Activated CD8-positive, alpha-beta memory T cell treated with anti-CD3 and anti-CD28 coated beads, Interleukin-2, amount 50 U/mL, for 4 hours (primary cell): ENCODE measurements at regions not wholly inside any gene's neighbourhood (a gene's known extent, or its start where the extent isn't known, plus 50 kb on each side); places are given as distances from the start of the nearest gene placed in this dataset.

ENCODE experiments used
- DNase-seq: peaks from one replicate; pipeline ENCODE4 v3.0.0-alpha.2; 2020

- DNase-seq, result no peak
Observed at GRCh38 chr5:156095709-156096241, 231.2 kb upstream of the SGCD start.

DNA sequence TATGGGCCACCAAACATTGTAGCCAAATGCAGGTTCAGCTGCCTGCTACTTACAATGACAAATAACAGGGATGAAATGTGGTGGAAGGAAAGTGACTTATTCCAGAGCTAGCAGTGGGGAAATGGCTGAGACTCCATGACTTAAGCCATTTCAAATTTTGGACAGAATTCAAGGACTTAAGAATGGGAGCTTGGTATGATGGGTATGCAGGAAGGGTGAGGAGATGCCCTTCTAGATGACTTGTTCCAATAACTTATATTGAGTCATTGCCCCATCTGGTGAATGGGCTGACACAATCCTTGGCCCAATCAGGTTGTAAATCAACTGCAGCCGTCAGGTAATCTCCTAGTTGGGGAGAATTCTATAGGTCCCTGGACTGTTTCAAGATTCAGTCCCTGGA is 230.7 kb upstream of the SGCD start:
- no peak for DNase-seq

GRCh38 chr5:156103155-156103885 is 223.6 kb upstream of the SGCD start:
- DNase-seq, result no peak

- no peak for DNase-seq
Observed at GRCh38 chr5:156109317-156110023, 217.5 kb upstream of the SGCD start.

- no peak for DNase-seq
Observed at GRCh38 chr5:156119692-156120091, 207.3 kb upstream of the SGCD start.

DNA sequence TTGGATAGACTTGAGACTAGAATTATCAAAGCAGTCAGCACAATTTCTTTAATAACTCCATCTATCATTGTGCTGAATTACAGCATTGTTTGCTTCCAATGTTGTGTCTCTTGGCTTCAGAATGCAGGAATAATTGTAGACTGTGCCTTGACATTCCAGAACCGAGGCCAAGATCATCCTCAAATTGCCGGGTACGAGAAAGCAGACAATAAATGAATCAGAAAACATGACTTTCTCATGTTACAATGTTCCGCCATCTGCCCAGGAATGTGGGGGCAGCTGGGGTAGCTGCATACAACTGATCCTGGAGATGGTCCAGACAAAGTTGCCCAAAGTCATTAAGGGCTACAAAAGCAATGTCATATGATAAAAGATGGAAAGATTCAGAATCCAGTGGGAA is 206.2 kb upstream of the SGCD start:
- DNase-seq, result no peak

GRCh38 chr5:156121234-156121633 is 205.7 kb upstream of the SGCD start:
- no peak for DNase-seq

GRCh38 chr5:156121882-156122281 is 205.1 kb upstream of the SGCD start:
- DNase-seq, result no peak

DNA sequence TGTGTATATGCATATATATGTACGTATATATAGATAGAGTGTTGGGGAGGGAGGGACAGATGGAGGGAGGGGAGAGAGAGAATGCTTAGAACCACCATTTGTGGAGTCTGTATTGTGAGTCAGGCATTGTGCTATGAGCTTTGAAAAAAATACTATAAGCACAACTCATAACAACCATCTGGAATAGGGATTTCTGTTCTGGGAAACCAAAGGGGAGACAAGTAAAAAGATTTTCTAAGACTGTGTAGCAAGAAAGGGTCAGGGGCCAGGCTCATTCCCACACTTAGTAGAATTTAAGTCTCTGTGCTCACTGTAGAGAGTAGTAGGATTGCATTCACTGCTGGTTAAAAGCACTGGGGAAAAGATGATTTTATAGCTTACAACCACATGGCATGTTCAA is 202.3 kb upstream of the SGCD start:
- DNase-seq, result no peak

DNA sequence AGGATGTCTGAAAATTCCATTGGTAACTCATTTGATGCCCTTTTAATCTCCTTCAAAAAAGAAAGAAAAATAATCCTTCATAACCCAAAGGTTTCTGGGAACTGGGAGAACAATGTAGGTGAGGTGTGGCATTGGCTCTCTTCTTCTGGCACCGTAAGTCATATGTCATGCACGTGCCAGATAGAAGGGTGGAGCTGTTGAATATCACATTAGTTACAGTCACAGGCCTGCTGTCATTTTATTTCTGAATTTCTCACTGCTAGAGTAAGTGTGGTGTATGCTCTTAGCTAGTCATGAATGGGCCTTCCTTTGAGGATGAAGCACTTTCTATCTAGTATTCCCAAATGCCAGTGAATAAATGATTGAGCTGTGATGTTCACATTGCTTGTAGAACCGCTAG is 201.8 kb upstream of the SGCD start:
- DNase-seq, result no peak

- DNase-seq, result no peak
Observed at GRCh38 chr5:156126716-156127115, 200.2 kb upstream of the SGCD start.

GRCh38 chr5:156128026-156128425 is 198.9 kb upstream of the SGCD start:
- DNase-seq, result no peak

DNA sequence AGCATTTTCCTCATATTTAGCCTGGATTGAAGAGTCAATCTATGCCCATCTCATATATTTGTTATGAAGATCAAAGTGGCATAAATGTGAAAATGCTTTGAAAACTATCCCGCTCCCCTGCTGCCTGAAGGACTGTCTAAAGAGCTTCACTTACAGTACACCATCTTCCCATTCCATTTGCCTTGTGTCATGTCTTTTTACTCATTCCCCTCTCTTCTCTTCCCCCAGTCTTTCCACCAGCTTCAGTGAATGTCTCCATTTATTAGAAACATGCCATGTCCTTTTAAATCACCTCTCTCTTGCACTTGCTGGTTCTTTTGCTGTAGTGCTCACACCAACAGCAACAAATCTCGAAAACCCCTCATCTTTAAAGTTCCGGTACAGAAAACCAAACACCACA is 192.7 kb upstream of the SGCD start:
- no peak for DNase-seq

DNA sequence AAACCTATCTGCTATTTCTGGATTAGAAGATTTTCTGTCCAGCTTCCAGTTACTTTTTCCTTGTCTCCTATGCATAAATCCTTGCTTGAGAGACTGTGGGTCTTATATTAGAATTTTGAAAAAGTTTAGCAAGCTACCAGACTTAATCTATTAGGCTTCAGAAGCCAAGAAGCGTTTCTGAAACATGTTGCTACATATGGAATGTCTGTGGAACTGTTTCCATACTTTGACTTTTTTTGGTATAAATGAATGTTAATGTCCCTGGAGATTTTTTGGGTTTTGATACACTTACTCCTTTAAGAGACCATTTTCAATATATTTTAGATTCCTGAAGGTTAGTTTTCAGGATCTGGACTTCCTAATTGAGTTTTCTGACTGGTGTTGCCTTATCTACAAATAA is 191.4 kb upstream of the SGCD start:
- DNase-seq, result no peak

DNA sequence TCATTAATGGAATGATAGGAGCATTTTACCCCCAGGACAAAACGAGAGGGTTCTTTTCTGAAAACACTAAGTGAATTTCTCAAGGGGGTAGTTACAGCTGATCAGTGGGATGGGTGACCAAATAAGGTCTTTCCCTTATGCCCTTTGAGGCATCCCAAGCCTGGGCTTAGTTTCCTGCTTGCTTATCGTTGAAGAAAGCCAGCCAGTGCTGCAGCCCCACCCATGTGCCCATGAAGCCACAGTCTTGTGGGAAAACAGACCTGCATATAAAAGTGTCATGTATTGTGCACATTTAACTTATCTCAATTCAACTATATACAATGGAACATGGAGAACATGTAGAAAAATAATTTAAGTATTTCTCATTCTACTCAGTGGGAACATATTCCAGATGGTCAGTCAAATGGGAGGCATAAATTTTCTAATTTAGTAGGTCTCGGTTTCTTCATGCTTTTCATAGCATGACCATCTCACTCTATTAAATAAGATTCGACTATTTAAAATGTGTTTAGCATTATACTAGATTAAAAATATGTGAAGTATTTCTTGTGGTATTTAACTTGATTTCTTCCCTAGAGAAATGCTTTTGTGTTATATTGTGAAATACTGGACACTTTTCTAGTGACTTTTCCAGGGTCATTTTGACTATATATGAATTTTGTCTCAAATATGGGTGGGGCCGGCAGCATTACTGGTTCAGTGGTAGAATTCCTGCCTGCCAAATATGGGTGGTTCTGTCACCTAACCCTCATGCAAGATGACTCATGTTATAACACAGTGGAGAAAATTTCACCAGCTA is 189.7 kb upstream of the SGCD start:
- no peak for DNase-seq

DNA sequence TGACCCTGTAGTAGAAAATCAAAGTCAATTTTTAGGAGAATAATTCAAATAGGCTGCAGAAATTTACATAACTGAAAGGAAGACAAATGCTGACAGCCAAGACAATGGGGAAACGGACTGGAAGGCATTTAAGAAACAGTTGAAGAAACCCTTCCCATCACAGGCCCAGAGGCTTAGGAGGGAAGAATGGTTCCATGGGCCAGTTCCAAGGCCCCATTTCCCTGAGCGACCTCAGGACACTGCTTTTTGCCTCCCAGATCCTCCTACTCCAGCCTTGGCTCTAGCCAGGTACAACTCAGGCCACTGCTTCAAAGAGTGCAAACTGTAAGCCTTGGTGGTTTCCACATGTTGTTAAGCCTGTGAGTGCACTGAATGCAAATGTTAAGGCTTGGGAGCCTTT is 184.1 kb upstream of the SGCD start:
- DNase-seq, result no peak

- DNase-seq, result no peak
Observed at GRCh38 chr5:156147261-156147943, 179.6 kb upstream of the SGCD start.

GRCh38 chr5:156147944-156148285 is 179.0 kb upstream of the SGCD start:
- DNase-seq, result no peak

DNA sequence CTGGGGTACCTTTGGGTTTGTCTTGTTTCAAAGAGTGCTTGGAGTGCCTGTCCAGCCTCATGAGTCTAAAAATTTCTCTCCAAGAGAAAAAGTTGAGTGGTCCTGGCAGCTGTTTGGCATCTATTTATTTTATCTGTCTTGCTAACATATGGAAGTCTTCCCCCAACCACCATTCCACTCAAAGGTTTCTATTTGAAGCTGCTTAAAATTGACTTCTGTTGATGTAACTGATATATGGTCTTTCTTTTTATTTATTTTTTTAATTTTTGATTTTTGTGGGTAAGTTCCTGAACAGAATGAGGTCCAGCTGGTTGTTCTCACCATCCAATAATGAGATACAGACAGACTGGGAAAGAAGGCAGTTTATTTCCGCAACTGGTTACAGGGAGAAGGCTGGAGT is 178.7 kb upstream of the SGCD start:
- no peak for DNase-seq

DNA sequence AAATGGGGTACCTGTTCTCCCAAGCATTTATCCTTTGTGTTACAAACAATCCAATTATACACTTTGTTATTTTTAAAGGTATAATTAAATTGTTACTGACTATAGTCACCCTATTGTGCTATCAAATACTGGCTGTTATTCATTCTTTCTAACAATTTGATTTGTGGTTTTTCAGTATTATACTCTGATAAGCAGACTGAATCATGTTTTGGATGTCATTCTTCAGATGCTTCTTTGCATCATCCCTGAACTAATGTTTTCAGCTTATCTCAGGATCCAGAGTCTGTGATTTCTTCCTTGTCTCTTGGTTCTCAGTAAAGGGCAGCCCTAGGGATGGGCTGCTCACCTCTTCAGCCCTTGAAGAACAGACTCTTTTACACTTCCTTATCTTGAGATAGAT is 177.8 kb upstream of the SGCD start:
- no peak for DNase-seq

DNA sequence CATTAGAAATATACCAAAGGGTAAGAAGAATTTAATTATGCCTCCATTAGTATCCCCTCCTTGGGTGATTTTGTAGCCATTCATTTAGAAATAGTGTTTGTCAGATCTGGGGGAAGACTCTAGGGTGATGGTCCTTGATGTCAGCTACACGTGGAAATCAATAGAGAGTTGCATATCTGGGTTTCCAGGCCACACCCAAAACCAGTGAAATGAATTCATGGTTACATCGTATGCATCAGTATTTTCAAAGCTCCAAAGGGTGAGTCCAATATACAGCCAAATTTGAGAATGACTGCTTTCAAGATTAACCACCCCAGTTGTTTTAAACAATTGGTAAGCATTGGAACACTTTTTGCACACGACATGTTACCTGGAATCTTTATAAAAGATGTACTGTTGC is 173.4 kb upstream of the SGCD start:
- DNase-seq, result no peak

- no peak for DNase-seq
Observed at GRCh38 chr5:156154757-156155156, 172.2 kb upstream of the SGCD start.

DNA sequence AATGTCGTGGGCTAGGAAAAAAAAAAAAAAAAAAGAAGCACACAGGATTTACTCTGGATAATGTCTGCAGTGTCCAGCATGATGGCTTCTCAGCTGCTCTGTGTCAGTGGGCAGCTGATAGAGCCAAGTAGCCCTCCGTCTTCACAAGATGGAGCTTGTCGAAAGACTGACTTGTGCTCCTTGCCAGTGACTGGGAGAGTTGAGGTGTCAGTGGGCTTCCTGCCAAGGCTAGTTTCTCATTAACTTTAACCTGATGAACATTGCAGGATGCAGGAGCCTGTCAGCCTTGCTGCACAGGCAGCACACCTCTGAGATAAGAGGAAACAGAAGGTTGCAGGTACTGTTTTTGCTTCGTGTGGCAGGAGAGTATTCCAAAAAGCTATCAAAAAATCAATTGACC is 171.4 kb upstream of the SGCD start:
- no peak for DNase-seq
